NCI-H2227 (cell line): ENCODE measurements at regions not wholly inside any gene's neighbourhood (a gene's known extent, or its start where the extent isn't known, plus 50 kb on each side); places are given as distances from the start of the nearest gene placed in this dataset.

Source experiments
- DNase-seq: peaks from one replicate; lab custom pipeline; 2025; ENCODE audit not compliant: unreplicated experiment; lab: John Stamatoyannopoulos, UW

GRCh38 chr10:21068026-21068656 is 171.0 kb upstream of the NEBL start:
- DNase-seq: no peak

GRCh38 chr10:21065621-21066248 is 168.6 kb upstream of the NEBL start:
- no peak for DNase-seq

- no peak for DNase-seq
Measured at GRCh38 chr10:21061982-21062381, 164.9 kb upstream of the NEBL start.

GRCh38 chr10:21061184-21061583 is 164.1 kb upstream of the NEBL start:
- no peak for DNase-seq

- no peak for DNase-seq
Measured at GRCh38 chr10:21060626-21061025, 163.5 kb upstream of the NEBL start.

GRCh38 chr10:21057989-21058388 is 160.9 kb upstream of the NEBL start:
- no peak for DNase-seq

- no peak for DNase-seq
Measured at GRCh38 chr10:21057436-21057835, 160.3 kb upstream of the NEBL start.

- no peak for DNase-seq
Measured at GRCh38 chr10:21056461-21056860, 159.3 kb upstream of the NEBL start.

GRCh38 chr10:21055339-21056135 is 158.4 kb upstream of the NEBL start:
- DNase-seq: no peak

GRCh38 chr10:21053953-21054690 is 157.0 kb upstream of the NEBL start:
- no peak for DNase-seq

- DNase-seq: no peak
Measured at GRCh38 chr10:21052709-21053104, 155.6 kb upstream of the NEBL start.

- no peak for DNase-seq
Measured at GRCh38 chr10:21052072-21052708, 155.1 kb upstream of the NEBL start.

- no peak for DNase-seq
Measured at GRCh38 chr10:21049482-21049881, 152.4 kb upstream of the NEBL start.

- peak; percentile 67 for DNase-seq
Measured at GRCh38 chr10:21048068-21048467, 151.0 kb upstream of the NEBL start.

GRCh38 chr10:21047511-21047910 is 150.4 kb upstream of the NEBL start:
- DNase-seq: no peak

- no peak for DNase-seq
Measured at GRCh38 chr10:21047096-21047495, 150.0 kb upstream of the NEBL start.

- DNase-seq: no peak
Measured at GRCh38 chr10:21043044-21043443, 145.9 kb upstream of the NEBL start.

GRCh38 chr10:21042536-21042935 is 145.4 kb upstream of the NEBL start:
- DNase-seq: no peak

GRCh38 chr10:21041763-21042458 is 144.8 kb upstream of the NEBL start:
- no peak for DNase-seq

GRCh38 chr10:21039721-21040120 is 142.6 kb upstream of the NEBL start:
- no peak for DNase-seq
